ENCODE measurements at regions not wholly inside any gene's neighbourhood (a gene's known extent, or its start where the extent isn't known, plus 50 kb on each side); places are given as distances from the start of the nearest gene placed in this dataset.

GRCh38 chr5:67648201-67648671 lies 451.6 kb upstream of the CD180 start (continued):
- TF ChIP-seq LARP7 (IDR thresholded peaks at IDR 0.05) (no peak), GATAD2B (conservative IDR thresholded peaks at IDR 0.05; ENCODE audit: low read depth) (no peak), NFYA (IDR thresholded peaks at IDR 0.05; ENCODE audit: borderline replicate concordance, low read depth, low read length) (no peak), SUZ12 (IDR thresholded peaks at IDR 0.05; ENCODE audit: unreplicated experiment) (no peak), CEBPZ (IDR thresholded peaks at IDR 0.05; ENCODE audit: low read depth, low read length) (no peak), BACH1 (IDR thresholded peaks at IDR 0.05; ENCODE audit: borderline replicate concordance) (no peak)

- H3K36me3 ChIP-seq (ENCODE audit: control insufficient read depth in 2 of 2, insufficient read depth in 2 of 2, low read length in 1 of 2) = no peaks in the 10 kb centered on the region
- BruUV-seq (replicated peaks) = no TSS peak
- H3K4me3 ChIP-seq = no peak overlapping the region
- no peak overlapping the region for H3K4me2 ChIP-seq (ENCODE audit: control insufficient read depth, insufficient read depth)
- in situ Hi-C loops (cut with MboI) (no loop called here), intact Hi-C loops (cut with micrococcal nuclease; ENCODE audit: unreplicated experiment) (loop anchor here (10.0 kb wide), 1 partner anchor 607 kb away; no protein-coding TSS in a partner anchor)
- H2AFZ ChIP-seq (ENCODE audit: control insufficient read depth, low read depth, low read length) = no peak overlapping the region
- SMC1A ChIA-PET (ENCODE audit: uncharacterized antibody, unreplicated experiment) = no interaction called here
- 0% methylated on average over 2 of the region's 2 CpGs for WGBS (ENCODE audit: insufficient coverage, insufficient replicate concordance, low lambda C conversion rate, missing lambda C conversion rate)
- no peaks in the 10 kb centered on the region for H3K27me3 ChIP-seq (replicated peaks in 1 of 2; ENCODE audit: control insufficient read depth in 2 of 2, insufficient read depth in 2 of 2, low read length in 1 of 2)
- ATAC-seq = no peak
- RAD21 ChIA-PET (ENCODE audit: unreplicated experiment) = no interaction called here
- TF ChIP-seq NFYB (IDR thresholded peaks at IDR 0.05; ENCODE audit: insufficient read depth, low read depth, low read length) = no peak
- TF ChIP-seq EZH2 (IDR thresholded peaks at IDR 0.05; ENCODE audit: borderline replicate concordance, control insufficient read depth, low read depth, low read length) = no peak
- no peak for TF ChIP-seq NFYA (IDR thresholded peaks at IDR 0.05; ENCODE audit: borderline replicate concordance, low read depth, low read length)
- TF ChIP-seq NFIC (IDR thresholded peaks at IDR 0.05; ENCODE audit: low read depth, low read length) = no peak
- TF ChIP-seq TCF12 (IDR thresholded peaks at IDR 0.05; ENCODE audit: low read depth, low read length) = no peak
- no peak for TF ChIP-seq ZNF687 (IDR thresholded peaks at IDR 0.05)
- TF ChIP-seq BMI1 (IDR thresholded peaks at IDR 0.05; ENCODE audit: borderline replicate concordance) = no peak
- no peak for TF ChIP-seq ETV6 (conservative IDR thresholded peaks at IDR 0.05 in 1 of 2, IDR thresholded peaks at IDR 0.05 in 1 of 2; ENCODE audit: borderline replicate concordance in 1 of 2, low read depth in 1 of 2)
- TF ChIP-seq POLR2A (IDR thresholded peaks at IDR 0.05; ENCODE audit: low read depth, low read length) = no peak
- no peak for TF ChIP-seq MEF2B (IDR thresholded peaks at IDR 0.05; ENCODE audit: partially characterized antibody, poor library complexity, severe bottlenecking)
- TF ChIP-seq MTA2 (IDR thresholded peaks at IDR 0.05; ENCODE audit: low read depth) = no peak
- H3K9ac ChIP-seq (ENCODE audit: control insufficient read depth, insufficient read depth, low read length) = no peak overlapping the region
- CTCF ChIA-PET = interaction anchor here (1.2 to 1.4 kb wide), 2 partner anchors 17 to 401 kb away, joined by 3 to 4 read pairs; no protein-coding TSS in a partner anchor
- H3K9me3 ChIP-seq (replicated peaks; ENCODE audit: control insufficient read depth, insufficient read depth, low read length) = no peaks in the 10 kb centered on the region
- H4K20me1 ChIP-seq (ENCODE audit: control insufficient read depth, insufficient read depth) = no peaks in the 10 kb centered on the region
- FAIRE-seq = no peak
- no peak overlapping the region for H3K27ac ChIP-seq (ENCODE audit: control insufficient read depth, insufficient read depth)
- no peak for DNase-seq (ENCODE audit: low read depth, low spot score)
- POLR2A ChIA-PET = no interaction called here
- H3K4me1 ChIP-seq (ENCODE audit: control insufficient read depth, insufficient read depth, low read length) = no peaks in the 10 kb centered on the region
- no peaks in the 10 kb centered on the region for H3K79me2 ChIP-seq (ENCODE audit: control insufficient read depth, insufficient read depth, low read length)
Measured at GRCh38 chr5:67647772-67648171, 451.2 kb upstream of the CD180 start.
